ENCODE measurements at regions not wholly inside any gene's neighbourhood (a gene's known extent, or its start where the extent isn't known, plus 50 kb on each side); places are given as distances from the start of the nearest gene placed in this dataset.

DNA sequence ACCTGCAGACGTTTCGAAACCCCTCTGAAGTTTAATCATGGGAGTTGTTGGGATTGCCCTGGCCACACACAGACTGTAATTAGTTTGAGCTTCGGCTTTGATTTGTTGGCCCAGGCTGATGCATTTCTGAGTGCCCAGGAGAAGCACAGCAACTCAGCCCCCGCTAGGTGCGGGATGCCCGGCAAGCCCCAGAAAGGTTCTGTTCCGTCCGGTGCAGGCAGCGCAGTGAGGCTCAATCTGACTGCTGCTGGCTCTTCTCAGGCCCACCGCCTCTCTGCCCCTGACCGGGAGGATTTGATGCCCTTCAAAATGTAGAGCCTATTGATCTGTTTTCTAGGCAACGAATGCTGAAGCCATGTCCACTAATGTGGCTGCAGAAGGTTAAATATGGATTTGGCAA lies 73.4 kb upstream of the TAF11L2 start:
- TF ChIP-seq STAT1 (IDR thresholded peaks at IDR 0.05; ENCODE audit: unreplicated experiment) (no peak), ZNF114 (CRISPR knock-in tag; IDR thresholded peaks at IDR 0.05) (no peak), ZNF331 (CRISPR knock-in tag; IDR thresholded peaks at IDR 0.05; ENCODE audit: low read depth) (no peak), EZH2 (IDR thresholded peaks at IDR 0.05; ENCODE audit: low read depth, unreplicated experiment) (no peak), POLR2AphosphoS5 (IDR thresholded peaks at IDR 0.05; ENCODE audit: low read depth) (no peak), EZH2phosphoT487 (IDR thresholded peaks at IDR 0.05; ENCODE audit: unreplicated experiment) (no peak), NANOG (IDR thresholded peaks at IDR 0.05; ENCODE audit: borderline replicate concordance) (no peak), CREB1 (CRISPR knock-in tag; IDR thresholded peaks at IDR 0.05; ENCODE audit: low read depth) (no peak), JUNB (IDR thresholded peaks at IDR 0.05; ENCODE audit: unreplicated experiment) (no peak)
- TF ChIP-seq, protein P1, sequence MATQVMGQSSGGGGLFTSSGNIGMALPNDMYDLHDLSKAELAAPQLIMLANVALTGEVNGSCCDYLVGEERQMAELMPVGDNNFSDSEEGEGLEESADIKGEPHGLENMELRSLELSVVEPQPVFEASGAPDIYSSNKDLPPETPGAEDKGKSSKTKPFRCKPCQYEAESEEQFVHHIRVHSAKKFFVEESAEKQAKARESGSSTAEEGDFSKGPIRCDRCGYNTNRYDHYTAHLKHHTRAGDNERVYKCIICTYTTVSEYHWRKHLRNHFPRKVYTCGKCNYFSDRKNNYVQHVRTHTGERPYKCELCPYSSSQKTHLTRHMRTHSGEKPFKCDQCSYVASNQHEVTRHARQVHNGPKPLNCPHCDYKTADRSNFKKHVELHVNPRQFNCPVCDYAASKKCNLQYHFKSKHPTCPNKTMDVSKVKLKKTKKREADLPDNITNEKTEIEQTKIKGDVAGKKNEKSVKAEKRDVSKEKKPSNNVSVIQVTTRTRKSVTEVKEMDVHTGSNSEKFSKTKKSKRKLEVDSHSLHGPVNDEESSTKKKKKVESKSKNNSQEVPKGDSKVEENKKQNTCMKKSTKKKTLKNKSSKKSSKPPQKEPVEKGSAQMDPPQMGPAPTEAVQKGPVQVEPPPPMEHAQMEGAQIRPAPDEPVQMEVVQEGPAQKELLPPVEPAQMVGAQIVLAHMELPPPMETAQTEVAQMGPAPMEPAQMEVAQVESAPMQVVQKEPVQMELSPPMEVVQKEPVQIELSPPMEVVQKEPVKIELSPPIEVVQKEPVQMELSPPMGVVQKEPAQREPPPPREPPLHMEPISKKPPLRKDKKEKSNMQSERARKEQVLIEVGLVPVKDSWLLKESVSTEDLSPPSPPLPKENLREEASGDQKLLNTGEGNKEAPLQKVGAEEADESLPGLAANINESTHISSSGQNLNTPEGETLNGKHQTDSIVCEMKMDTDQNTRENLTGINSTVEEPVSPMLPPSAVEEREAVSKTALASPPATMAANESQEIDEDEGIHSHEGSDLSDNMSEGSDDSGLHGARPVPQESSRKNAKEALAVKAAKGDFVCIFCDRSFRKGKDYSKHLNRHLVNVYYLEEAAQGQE (IDR thresholded peaks at IDR 0.05; ENCODE audit: unreplicated experiment): no peak
- TF ChIP-seq, protein P2, sequence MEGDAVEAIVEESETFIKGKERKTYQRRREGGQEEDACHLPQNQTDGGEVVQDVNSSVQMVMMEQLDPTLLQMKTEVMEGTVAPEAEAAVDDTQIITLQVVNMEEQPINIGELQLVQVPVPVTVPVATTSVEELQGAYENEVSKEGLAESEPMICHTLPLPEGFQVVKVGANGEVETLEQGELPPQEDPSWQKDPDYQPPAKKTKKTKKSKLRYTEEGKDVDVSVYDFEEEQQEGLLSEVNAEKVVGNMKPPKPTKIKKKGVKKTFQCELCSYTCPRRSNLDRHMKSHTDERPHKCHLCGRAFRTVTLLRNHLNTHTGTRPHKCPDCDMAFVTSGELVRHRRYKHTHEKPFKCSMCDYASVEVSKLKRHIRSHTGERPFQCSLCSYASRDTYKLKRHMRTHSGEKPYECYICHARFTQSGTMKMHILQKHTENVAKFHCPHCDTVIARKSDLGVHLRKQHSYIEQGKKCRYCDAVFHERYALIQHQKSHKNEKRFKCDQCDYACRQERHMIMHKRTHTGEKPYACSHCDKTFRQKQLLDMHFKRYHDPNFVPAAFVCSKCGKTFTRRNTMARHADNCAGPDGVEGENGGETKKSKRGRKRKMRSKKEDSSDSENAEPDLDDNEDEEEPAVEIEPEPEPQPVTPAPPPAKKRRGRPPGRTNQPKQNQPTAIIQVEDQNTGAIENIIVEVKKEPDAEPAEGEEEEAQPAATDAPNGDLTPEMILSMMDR (conservative IDR thresholded peaks at IDR 0.05; ENCODE audit: low read depth in 2 of 2): no peak
- TF ChIP-seq, protein P3, sequence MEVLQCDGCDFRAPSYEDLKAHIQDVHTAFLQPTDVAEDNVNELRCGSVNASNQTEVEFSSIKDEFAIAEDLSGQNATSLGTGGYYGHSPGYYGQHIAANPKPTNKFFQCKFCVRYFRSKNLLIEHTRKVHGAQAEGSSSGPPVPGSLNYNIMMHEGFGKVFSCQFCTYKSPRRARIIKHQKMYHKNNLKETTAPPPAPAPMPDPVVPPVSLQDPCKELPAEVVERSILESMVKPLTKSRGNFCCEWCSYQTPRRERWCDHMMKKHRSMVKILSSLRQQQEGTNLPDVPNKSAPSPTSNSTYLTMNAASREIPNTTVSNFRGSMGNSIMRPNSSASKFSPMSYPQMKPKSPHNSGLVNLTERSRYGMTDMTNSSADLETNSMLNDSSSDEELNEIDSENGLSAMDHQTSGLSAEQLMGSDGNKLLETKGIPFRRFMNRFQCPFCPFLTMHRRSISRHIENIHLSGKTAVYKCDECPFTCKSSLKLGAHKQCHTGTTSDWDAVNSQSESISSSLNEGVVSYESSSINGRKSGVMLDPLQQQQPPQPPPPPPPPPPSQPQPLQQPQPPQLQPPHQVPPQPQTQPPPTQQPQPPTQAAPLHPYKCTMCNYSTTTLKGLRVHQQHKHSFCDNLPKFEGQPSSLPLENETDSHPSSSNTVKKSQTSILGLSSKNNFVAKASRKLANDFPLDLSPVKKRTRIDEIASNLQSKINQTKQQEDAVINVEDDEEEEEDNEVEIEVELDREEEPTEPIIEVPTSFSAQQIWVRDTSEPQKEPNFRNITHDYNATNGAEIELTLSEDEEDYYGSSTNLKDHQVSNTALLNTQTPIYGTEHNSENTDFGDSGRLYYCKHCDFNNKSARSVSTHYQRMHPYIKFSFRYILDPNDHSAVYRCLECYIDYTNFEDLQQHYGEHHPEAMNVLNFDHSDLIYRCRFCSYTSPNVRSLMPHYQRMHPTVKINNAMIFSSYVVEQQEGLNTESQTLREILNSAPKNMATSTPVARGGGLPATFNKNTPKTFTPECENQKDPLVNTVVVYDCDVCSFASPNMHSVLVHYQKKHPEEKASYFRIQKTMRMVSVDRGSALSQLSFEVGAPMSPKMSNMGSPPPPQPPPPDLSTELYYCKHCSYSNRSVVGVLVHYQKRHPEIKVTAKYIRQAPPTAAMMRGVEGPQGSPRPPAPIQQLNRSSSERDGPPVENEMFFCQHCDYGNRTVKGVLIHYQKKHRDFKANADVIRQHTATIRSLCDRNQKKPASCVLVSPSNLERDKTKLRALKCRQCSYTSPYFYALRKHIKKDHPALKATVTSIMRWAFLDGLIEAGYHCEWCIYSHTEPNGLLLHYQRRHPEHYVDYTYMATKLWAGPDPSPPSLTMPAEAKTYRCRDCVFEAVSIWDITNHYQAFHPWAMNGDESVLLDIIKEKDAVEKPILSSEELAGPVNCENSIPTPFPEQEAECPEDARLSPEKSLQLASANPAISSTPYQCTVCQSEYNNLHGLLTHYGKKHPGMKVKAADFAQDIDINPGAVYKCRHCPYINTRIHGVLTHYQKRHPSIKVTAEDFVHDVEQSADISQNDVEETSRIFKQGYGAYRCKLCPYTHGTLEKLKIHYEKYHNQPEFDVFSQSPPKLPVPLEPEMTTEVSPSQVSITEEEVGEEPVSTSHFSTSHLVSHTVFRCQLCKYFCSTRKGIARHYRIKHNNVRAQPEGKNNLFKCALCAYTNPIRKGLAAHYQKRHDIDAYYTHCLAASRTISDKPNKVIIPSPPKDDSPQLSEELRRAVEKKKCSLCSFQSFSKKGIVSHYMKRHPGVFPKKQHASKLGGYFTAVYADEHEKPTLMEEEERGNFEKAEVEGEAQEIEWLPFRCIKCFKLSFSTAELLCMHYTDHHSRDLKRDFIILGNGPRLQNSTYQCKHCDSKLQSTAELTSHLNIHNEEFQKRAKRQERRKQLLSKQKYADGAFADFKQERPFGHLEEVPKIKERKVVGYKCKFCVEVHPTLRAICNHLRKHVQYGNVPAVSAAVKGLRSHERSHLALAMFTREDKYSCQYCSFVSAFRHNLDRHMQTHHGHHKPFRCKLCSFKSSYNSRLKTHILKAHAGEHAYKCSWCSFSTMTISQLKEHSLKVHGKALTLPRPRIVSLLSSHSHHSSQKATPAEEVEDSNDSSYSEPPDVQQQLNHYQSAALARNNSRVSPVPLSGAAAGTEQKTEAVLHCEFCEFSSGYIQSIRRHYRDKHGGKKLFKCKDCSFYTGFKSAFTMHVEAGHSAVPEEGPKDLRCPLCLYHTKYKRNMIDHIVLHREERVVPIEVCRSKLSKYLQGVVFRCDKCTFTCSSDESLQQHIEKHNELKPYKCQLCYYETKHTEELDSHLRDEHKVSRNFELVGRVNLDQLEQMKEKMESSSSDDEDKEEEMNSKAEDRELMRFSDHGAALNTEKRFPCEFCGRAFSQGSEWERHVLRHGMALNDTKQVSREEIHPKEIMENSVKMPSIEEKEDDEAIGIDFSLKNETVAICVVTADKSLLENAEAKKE (CRISPR knock-in tag; IDR thresholded peaks at IDR 0.05): no peak
- TF ChIP-seq, protein P4, sequence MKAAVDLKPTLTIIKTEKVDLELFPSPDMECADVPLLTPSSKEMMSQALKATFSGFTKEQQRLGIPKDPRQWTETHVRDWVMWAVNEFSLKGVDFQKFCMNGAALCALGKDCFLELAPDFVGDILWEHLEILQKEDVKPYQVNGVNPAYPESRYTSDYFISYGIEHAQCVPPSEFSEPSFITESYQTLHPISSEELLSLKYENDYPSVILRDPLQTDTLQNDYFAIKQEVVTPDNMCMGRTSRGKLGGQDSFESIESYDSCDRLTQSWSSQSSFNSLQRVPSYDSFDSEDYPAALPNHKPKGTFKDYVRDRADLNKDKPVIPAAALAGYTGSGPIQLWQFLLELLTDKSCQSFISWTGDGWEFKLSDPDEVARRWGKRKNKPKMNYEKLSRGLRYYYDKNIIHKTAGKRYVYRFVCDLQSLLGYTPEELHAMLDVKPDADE (IDR thresholded peaks at IDR 0.05): no peak
- DNase-seq (ENCODE audit: low spot score) (no peak), ATAC-seq (peak; percentile 24; the same call in 1 of the 3 replicates)
- peaks cover 23% of the 10 kb centered on the region for H3K4me1 Mint-ChIP-seq
- no peaks in the 10 kb centered on the region for H3K36me3 Mint-ChIP-seq (ENCODE audit: low read depth)
- no peaks in the 10 kb centered on the region for H3K9me3 Mint-ChIP-seq
- H4K20me1 ChIP-seq (replicated peaks; ENCODE audit: insufficient read depth): no peaks in the 10 kb centered on the region
- H3K4me3 Mint-ChIP-seq: no peak overlapping the region
- H3K4me1 ChIP-seq (ENCODE audit: insufficient read depth): peaks cover 23% of the 10 kb centered on the region
- H3K4me2 ChIP-seq: no peak overlapping the region
- no peak overlapping the region for H3K27ac Mint-ChIP-seq
- H3K9me2 ChIP-seq (ENCODE audit: insufficient read depth): peaks cover 2% of the 10 kb centered on the region; the same call in 1 of the 2 replicates
- H3F3A ChIP-seq (replicated peaks; ENCODE audit: low read depth): no peaks in the 10 kb centered on the region
- H2AFZ ChIP-seq: peak overlapping the region; percentile 38; the same call in 1 of the 2 replicates
- no peaks in the 10 kb centered on the region for H3K36me3 ChIP-seq (ENCODE audit: insufficient read depth)
- H3K27me3 ChIP-seq (ENCODE audit: insufficient read depth): no peaks in the 10 kb centered on the region
- H3K79me2 ChIP-seq (replicated peaks; ENCODE audit: insufficient read depth): no peaks in the 10 kb centered on the region
- H3K27ac ChIP-seq (ENCODE audit: low read depth): no peak overlapping the region
- no peak overlapping the region for H3K4me3 ChIP-seq
- peaks cover 4% of the 10 kb centered on the region for H3K27me3 Mint-ChIP-seq (ENCODE audit: insufficient read depth, low read depth, poor library complexity)

Data from GM23338 (cell line).